AG04449 (cell line): ENCODE measurements at regions not wholly inside any gene's neighbourhood (a gene's known extent, or its start where the extent isn't known, plus 50 kb on each side); places are given as distances from the start of the nearest gene placed in this dataset.
"Not testable (repeated sequence)": the region's sequence is repeated elsewhere in the genome, so short reads cannot be mapped to it uniquely, and the experiment has no call there.

Experiments
- CTCF ChIA-PET: fragments of 350-600 bp; formaldehyde crosslinking; extraction: SDS; loops from one replicate; lab custom pipeline; 2021; ENCODE audit warnings: antibody characterized with exemption; lab: Yijun Ruan, JAX
- POLR2A ChIA-PET: fragments of 400-600, 350-600 bp; formaldehyde crosslinking; extraction: SDS; loops from one replicate; lab custom pipeline; 2020; ENCODE audit warnings: antibody characterized with exemption, inconsistent platforms; lab: Yijun Ruan, JAX
- DNase-seq: peaks from one replicate; pipeline ENCODE4 v3.0.0-alpha.2; 2010; ENCODE audit warnings: low read depth, low spot score
- H3K4me3 ChIP-seq: 2 replicates; pipeline ENCODE4 v1.5.1; 2011; ENCODE audit warnings: low read depth, mild to moderate bottlenecking, control low read depth, low read length
- TF ChIP-seq, protein P1 (sequence below): IDR thresholded peaks from one replicate; pipeline ENCODE4 v1.5.1; 2011; ENCODE audit warnings: mild to moderate bottlenecking, moderate library complexity, low read length, control low read depth, inconsistent platforms; ENCODE audit not compliant: insufficient read depth; ENCODE audit errors: missing control alignments

DNA sequence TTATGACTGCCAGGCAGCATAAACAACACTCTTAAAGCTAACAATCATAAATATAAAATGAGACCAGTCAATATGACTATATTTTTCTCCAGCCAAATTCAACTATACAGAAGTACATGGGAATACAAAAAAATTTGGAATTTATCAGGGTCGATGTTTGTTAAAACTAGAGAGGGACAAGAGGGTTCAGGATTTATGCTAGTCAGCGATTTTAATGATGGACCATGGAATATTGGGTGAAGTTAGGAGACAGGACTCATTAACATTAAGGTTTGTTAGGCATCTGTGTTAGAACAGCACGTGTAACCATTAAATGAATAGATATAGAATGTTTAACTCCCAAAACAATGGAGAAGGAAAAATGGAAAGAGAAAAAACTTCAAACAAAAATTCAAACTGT, 146.2 kb downstream of the SEM1 start:
- no peak overlapping the region for H3K4me3 ChIP-seq
- no peak for DNase-seq
- POLR2A ChIA-PET = no interaction called here
- TF ChIP-seq, protein P1, sequence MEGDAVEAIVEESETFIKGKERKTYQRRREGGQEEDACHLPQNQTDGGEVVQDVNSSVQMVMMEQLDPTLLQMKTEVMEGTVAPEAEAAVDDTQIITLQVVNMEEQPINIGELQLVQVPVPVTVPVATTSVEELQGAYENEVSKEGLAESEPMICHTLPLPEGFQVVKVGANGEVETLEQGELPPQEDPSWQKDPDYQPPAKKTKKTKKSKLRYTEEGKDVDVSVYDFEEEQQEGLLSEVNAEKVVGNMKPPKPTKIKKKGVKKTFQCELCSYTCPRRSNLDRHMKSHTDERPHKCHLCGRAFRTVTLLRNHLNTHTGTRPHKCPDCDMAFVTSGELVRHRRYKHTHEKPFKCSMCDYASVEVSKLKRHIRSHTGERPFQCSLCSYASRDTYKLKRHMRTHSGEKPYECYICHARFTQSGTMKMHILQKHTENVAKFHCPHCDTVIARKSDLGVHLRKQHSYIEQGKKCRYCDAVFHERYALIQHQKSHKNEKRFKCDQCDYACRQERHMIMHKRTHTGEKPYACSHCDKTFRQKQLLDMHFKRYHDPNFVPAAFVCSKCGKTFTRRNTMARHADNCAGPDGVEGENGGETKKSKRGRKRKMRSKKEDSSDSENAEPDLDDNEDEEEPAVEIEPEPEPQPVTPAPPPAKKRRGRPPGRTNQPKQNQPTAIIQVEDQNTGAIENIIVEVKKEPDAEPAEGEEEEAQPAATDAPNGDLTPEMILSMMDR = no peak
- CTCF ChIA-PET = no interaction called here

DNA sequence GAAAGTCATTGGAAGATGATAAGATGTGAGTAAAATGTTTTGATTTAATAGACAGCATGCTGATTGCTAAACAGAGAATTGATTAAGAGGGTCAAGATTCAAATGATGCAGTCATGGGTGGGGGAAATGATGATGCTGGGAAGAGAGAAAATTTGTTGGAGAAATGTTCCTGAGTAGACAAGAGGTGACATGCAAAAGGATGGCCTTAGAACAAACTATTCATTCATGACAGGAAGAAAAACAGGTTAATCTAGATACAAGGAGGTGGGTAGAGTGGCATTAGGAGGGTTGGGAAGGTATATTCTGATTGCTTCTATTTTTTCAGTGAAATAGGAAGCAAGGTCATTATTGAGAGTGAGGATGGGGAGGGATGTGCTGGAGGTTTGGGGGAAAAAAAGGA, 146.7 kb downstream of the SEM1 start:
- POLR2A ChIA-PET = no interaction called here
- CTCF ChIA-PET = no interaction called here
- no peak overlapping the region for H3K4me3 ChIP-seq
- DNase-seq = no peak
- TF ChIP-seq, protein P1 = no peak

DNA sequence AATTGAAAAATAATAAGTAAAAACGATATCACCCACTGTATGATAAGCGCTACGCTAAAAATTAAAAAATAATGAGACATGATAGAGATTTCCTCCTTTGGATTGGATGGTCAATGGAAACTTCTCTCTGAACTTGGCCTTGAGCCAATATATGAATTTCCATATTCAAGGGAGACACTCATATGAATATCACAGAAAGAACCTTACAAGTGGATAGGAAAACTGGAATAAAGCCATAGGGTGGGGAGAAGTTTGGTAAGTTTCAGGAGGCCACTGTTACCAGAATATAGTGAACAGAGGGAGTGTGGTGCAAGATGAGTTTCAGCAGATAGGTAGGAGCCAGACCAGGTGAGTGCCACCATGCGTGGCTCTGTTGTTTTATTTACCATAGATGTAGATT, 147.2 kb downstream of the SEM1 start:
- TF ChIP-seq, protein P1 = no peak
- CTCF ChIA-PET = no interaction called here
- POLR2A ChIA-PET = no interaction called here
- H3K4me3 ChIP-seq = no peak overlapping the region
- no peak for DNase-seq

DNA sequence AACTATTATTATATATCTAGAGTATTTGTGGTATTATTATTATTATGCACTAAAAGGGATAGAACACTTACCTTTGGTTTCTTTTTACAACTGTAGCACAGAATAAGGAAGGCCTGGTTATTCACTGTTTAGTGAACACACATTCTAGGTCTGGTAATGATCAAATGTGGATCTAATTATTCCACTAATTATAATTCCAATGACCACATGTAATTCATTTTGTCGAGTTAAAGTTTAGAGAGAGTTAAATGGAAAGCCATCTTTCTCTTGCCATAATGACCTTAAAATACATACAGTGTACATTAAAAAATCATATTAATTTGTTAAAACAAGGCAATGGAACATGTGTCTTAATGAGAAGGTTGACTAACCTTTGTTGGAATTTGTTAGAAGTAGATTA, 147.8 kb downstream of the SEM1 start:
- DNase-seq = no peak
- POLR2A ChIA-PET = no interaction called here

DNA sequence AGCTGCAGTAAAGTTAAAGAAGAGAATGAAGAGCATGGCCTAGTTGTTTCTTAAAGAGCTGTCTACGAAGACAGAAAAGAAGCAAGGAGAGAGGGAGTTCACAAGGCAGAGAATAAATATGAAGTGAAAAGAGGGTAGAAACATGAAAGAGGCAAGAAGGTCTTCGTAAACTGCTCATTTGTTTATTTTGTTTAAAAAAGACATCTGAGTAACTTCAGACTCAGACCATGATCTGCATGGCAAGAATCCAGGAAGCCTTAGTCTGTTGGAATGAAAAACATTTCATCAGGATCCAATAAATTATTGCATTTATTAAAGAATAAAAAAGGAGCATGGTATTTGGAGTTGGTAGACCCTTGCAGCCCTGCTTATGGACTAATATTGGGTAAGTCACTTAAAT, 151.1 kb downstream of the SEM1 start:
- no peak overlapping the region for H3K4me3 ChIP-seq
- CTCF ChIA-PET = no interaction called here
- POLR2A ChIA-PET = no interaction called here
- TF ChIP-seq, protein P1 = no peak
- no peak for DNase-seq

More for the DNA sequence above, 147.8 kb downstream of the SEM1 start:
- no peak overlapping the region for H3K4me3 ChIP-seq
- CTCF ChIA-PET = no interaction called here
- TF ChIP-seq, protein P1 = no peak

DNA sequence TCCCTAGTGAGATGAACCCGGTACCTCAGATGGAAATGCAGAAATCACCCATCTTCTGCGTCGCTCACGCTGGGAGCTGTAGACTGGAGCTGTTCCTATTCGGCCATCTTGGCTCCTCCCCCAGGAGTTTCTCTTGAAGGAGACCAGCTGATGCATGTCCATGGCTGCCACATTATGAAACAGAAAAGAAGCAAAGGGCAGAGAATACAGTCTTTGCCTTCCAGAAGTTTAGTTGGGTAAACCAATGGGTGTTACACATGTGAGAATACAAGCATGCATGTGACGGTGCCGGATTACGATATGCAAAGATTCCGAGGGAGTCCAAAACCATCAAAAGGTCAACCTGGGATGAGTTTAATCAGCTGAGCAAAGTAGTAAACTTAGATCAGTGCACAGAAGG, 151.6 kb downstream of the SEM1 start:
- ChIA-PET POLR2A (no interaction called here), CTCF (no interaction called here)

DNA sequence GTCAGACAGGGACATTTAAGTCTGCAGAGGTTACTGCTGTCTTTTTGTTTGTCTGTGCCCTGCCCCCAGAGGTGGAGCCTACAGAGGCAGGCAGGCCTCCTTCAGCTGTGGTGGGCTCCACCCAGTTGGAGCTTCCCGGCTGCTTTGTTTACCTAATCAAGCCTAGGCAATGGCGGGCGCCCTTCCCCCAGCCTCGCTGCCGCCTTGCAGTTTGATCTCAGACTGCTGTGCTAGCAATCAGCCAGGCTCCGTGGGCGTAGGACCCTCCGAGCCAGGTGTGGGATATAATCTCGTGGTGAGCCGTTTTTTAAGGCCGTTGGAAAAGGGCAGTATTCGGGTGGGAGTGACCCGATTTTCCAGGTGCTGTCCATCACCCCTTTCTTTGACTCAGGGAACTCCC, 152.0 kb downstream of the SEM1 start:
- CTCF ChIA-PET, POLR2A ChIA-PET, DNase-seq, H3K4me3 ChIP-seq: not testable (repeated sequence)

More for the DNA sequence above, 151.6 kb downstream of the SEM1 start:
- no peak for DNase-seq
- H3K4me3 ChIP-seq = no peak overlapping the region
- TF ChIP-seq, protein P1 = no peak
